ENCODE measurements at regions not wholly inside any gene's neighbourhood (a gene's known extent, or its start where the extent isn't known, plus 50 kb on each side); places are given as distances from the start of the nearest gene placed in this dataset.

- TF ChIP-seq ZSCAN18 (CRISPR knock-in tag; IDR thresholded peaks at IDR 0.05) = no peak
Observed at GRCh38 chr3:34869696-34870095, 769.6 kb upstream of the ARPP21 start (continued).

DNA sequence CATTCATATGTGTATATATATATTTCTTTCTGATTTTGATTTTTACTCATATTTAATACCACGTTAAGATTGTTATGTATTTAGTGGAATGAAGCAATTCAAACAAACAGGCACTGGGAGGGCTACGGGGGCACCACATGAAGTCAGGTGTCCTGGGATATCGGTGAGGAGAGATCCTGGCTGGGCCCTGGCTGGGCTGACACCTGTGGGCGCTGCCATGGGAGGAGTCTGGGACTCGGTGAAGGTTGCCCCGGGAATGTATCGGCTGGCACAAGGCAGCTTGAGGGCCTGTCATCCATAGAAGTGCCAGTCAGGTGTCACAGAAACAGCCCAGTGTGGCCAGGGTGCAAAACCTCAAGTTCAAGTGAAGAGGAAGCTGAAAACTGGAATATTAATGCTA is 766.9 kb upstream of the ARPP21 start:
- H3K4me3 Mint-ChIP-seq = no peak overlapping the region
- H3K4me1 Mint-ChIP-seq = no peaks in the 10 kb centered on the region
- H3K36me3 Mint-ChIP-seq = no peaks in the 10 kb centered on the region

More for the DNA sequence above, 766.9 kb upstream of the ARPP21 start:
- DNase-seq (ENCODE audit: low spot score) (no peak), ATAC-seq (no peak)
- ChIA-PET POLR2A (no interaction called here), CTCF (no interaction called here)
- Mint-ChIP-seq H3K27me3 (ENCODE audit: low read depth) (no peaks in the 10 kb centered on the region), H3K27ac (no peak overlapping the region), H3K9me3 (no peaks in the 10 kb centered on the region; the same call in 1 of the 2 replicates)
- TF ChIP-seq, protein P1, sequence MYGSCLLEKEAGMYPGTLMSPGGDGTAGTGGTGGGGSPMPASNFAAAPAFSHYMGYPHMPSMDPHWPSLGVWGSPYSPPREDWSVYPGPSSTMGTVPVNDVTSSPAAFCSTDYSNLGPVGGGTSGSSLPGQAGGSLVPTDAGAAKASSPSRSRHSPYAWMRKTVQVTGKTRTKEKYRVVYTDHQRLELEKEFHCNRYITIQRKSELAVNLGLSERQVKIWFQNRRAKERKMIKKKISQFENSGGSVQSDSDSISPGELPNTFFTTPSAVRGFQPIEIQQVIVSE (CRISPR knock-in tag; IDR thresholded peaks at IDR 0.05; ENCODE audit: borderline replicate concordance) = no peak
- TF ChIP-seq E2F5 (CRISPR knock-in tag; IDR thresholded peaks at IDR 0.05) (no peak), ATF1 (CRISPR knock-in tag; IDR thresholded peaks at IDR 0.05) (no peak), NFE2L1 (CRISPR knock-in tag; IDR thresholded peaks at IDR 0.05) (no peak), ZNF532 (CRISPR knock-in tag; IDR thresholded peaks at IDR 0.05; ENCODE audit: borderline replicate concordance) (no peak), USF2 (CRISPR knock-in tag; IDR thresholded peaks at IDR 0.05) (no peak), TEAD4 (CRISPR knock-in tag; IDR thresholded peaks at IDR 0.05) (no peak), ZNF416 (CRISPR knock-in tag; IDR thresholded peaks at IDR 0.05) (no peak), CREB1 (CRISPR knock-in tag; IDR thresholded peaks at IDR 0.05) (no peak), MYBL2 (CRISPR knock-in tag; IDR thresholded peaks at IDR 0.05) (no peak), ZNF138 (CRISPR knock-in tag; conservative IDR thresholded peaks at IDR 0.05) (no peak)
- TF ChIP-seq, protein P2, sequence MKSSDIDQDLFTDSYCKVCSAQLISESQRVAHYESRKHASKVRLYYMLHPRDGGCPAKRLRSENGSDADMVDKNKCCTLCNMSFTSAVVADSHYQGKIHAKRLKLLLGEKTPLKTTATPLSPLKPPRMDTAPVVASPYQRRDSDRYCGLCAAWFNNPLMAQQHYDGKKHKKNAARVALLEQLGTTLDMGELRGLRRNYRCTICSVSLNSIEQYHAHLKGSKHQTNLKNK (CRISPR knock-in tag; IDR thresholded peaks at IDR 0.05) = no peak
- TF ChIP-seq, protein P3, sequence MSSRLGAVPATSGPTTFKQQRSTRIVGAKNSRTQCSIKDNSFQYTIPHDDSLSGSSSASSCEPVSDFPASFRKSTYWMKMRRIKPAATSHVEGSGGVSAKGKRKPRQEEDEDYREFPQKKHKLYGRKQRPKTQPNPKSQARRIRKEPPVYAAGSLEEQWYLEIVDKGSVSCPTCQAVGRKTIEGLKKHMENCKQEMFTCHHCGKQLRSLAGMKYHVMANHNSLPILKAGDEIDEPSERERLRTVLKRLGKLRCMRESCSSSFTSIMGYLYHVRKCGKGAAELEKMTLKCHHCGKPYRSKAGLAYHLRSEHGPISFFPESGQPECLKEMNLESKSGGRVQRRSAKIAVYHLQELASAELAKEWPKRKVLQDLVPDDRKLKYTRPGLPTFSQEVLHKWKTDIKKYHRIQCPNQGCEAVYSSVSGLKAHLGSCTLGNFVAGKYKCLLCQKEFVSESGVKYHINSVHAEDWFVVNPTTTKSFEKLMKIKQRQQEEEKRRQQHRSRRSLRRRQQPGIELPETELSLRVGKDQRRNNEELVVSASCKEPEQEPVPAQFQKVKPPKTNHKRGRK (CRISPR knock-in tag; IDR thresholded peaks at IDR 0.05; ENCODE audit: borderline replicate concordance) = no peak
- TF ChIP-seq, protein P4, sequence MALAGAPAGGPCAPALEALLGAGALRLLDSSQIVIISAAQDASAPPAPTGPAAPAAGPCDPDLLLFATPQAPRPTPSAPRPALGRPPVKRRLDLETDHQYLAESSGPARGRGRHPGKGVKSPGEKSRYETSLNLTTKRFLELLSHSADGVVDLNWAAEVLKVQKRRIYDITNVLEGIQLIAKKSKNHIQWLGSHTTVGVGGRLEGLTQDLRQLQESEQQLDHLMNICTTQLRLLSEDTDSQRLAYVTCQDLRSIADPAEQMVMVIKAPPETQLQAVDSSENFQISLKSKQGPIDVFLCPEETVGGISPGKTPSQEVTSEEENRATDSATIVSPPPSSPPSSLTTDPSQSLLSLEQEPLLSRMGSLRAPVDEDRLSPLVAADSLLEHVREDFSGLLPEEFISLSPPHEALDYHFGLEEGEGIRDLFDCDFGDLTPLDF (CRISPR knock-in tag; IDR thresholded peaks at IDR 0.05) = no peak

Data from WTC11 (cell line).